K562 (cell line): ENCODE measurements at regions not wholly inside any gene's neighbourhood (a gene's known extent, or its start where the extent isn't known, plus 50 kb on each side); places are given as distances from the start of the nearest gene placed in this dataset.

Experiments used
- ATAC-seq: fragments of 200-7000 bp; cut with Tn5 transposase; 3 replicates; pipeline ENCODE4 v1.9.1; 2020; ENCODE audit warnings: moderate library complexity
- BruUV-seq: library from RNA; stranded (reverse); fragments of 400-500 nt; replicated peaks from 2 replicates; lab custom pipeline; 2021; lab: Mats Ljungman, UMichigan
- CTCF ChIA-PET: fragments of 300-600 bp; formaldehyde crosslinking; extraction: SDS; loops from one replicate; lab custom pipeline; 2021; ENCODE audit warnings: low intra/inter-chr PET ratio; lab: Yijun Ruan, JAX
- POLR2A ChIA-PET: fragments of 300-600, 350-650 bp; sonication (Branson Sonifier 250); formaldehyde crosslinking; extraction: SDS; loops from one replicate; lab custom pipeline; 2021; ENCODE audit warnings: antibody characterized with exemption, inconsistent platforms; lab: Yijun Ruan, JAX
- DNase-seq, 4 experiments: peaks; one replicate each; pipeline versions ENCODE4 v3.0.0 to v3.0.0-alpha.2; 2011 to 2018; ENCODE audit warnings: low spot score in 3 of 4, mixed read lengths in 3 of 4; ENCODE audit errors: extremely low read depth in 1 of 4
- FAIRE-seq: peaks from 2 replicates; lab custom pipeline; 2011; peaks lifted over from hg19 to GRCh38; lab: Jason Lieb, UNC
- H2AFZ ChIP-seq: 2 replicates; pipeline ENCODE4 v1.6.0; 2011; ENCODE audit warnings: low read depth, low read length, control low read depth, inconsistent platforms
- H3K27ac ChIP-seq: fragments of 200-600 bp; 3 replicates; pipeline ENCODE4 v1.8.0; 2011; ENCODE audit warnings: low read depth, mild to moderate bottlenecking, control low read depth, inconsistent platforms, low read length, moderate library complexity, mixed read lengths; ENCODE audit errors: extremely low read depth
- H3K27me3 ChIP-seq, 2 experiments: fragments of 300-600 bp in 1 of 2; 2 replicates in 1 of 2; 3 replicates in 1 of 2; pipeline versions ENCODE4 v1.6.0 to v1.8.0; 2011; ENCODE audit warnings: inconsistent platforms in 2 of 2, low read length in 2 of 2, mild to moderate bottlenecking in 1 of 2, mixed read lengths in 1 of 2, moderate library complexity in 1 of 2; ENCODE audit not compliant: control insufficient read depth in 2 of 2, insufficient read depth in 2 of 2
- H3K36me3 ChIP-seq: fragments of 300-600 bp; 3 replicates; pipeline ENCODE4 v1.8.0; 2011; ENCODE audit warnings: mild to moderate bottlenecking, low read length, inconsistent platforms; ENCODE audit not compliant: control insufficient read depth, insufficient read depth
- H3K4me1 ChIP-seq, 2 experiments: fragments of 200-600 bp in 1 of 2; replicated peaks in 1 of 2; 2 replicates in 1 of 2; 3 replicates in 1 of 2; pipeline versions ENCODE4 v1.5.1 to v1.8.0; 2011; ENCODE audit warnings: inconsistent platforms in 2 of 2, low read length in 2 of 2, mild to moderate bottlenecking in 1 of 2, mixed read lengths in 1 of 2, moderate library complexity in 1 of 2; ENCODE audit not compliant: control insufficient read depth in 2 of 2, insufficient read depth in 2 of 2
- H3K4me2 ChIP-seq: 2 replicates; pipeline ENCODE4 v1.6.1; 2011; ENCODE audit warnings: low read length, control low read depth, inconsistent platforms, mixed read lengths; ENCODE audit not compliant: insufficient read depth
- H3K4me3 ChIP-seq: fragments of 200-600 bp; sonication (generic), shearing (Covaris generic); 2 replicates; pipeline ENCODE4 v1.5.1; 2016; ENCODE audit warnings: control low read depth, inconsistent platforms
- H3K79me2 ChIP-seq: fragments of 200-600 bp; 3 replicates; pipeline ENCODE4 v1.8.0; 2011; ENCODE audit warnings: low read length, inconsistent platforms; ENCODE audit not compliant: control insufficient read depth, insufficient read depth
- H3K9ac ChIP-seq, 2 experiments: 2 replicates each; pipeline versions ENCODE4 v1.6.0 to v1.6.1; 2011; ENCODE audit warnings: low read depth in 2 of 2, low read length in 2 of 2, control low read depth in 1 of 2, inconsistent platforms in 1 of 2, mild to moderate bottlenecking in 1 of 2, mixed read lengths in 1 of 2; ENCODE audit not compliant: insufficient read depth in 1 of 2
- H3K9me1 ChIP-seq: one replicate; pipeline ENCODE4 v1.6.0; 2011; ENCODE audit warnings: inconsistent platforms, mild to moderate bottlenecking, low read length, moderate library complexity; ENCODE audit not compliant: control insufficient read depth, insufficient read depth
- H3K9me3 ChIP-seq: replicated peaks from 2 replicates; pipeline ENCODE4 v1.5.1; 2011; ENCODE audit warnings: low read depth, low read length, inconsistent platforms; ENCODE audit not compliant: control insufficient read depth, insufficient read depth
- H4K20me1 ChIP-seq: replicated peaks from 2 replicates; pipeline ENCODE4 v1.6.1; 2011; ENCODE audit warnings: low read length, inconsistent platforms, mixed read lengths; ENCODE audit not compliant: control insufficient read depth, insufficient read depth
- AFF4 ChIP-seq: sonication (generic); formaldehyde crosslinking; IDR thresholded peaks from 2 replicates; pipeline ENCODE4 v1.8.0; 2023; ENCODE audit warnings: mild to moderate bottlenecking, missing genetic modification reagents
- BCOR ChIP-seq: fragments of 450-650 bp; IDR thresholded peaks from 2 replicates; pipeline ENCODE4 v1.6.1; 2016
- BRD9 ChIP-seq: fragments of 450-650 bp; IDR thresholded peaks from 2 replicates; pipeline ENCODE4 v1.6.1; 2018; ENCODE audit warnings: low read depth; ENCODE audit not compliant: partially characterized antibody
- CREBBP ChIP-seq: IDR thresholded peaks from one replicate; pipeline ENCODE4 v1.6.1; 2012; ENCODE audit warnings: low read depth, mild to moderate bottlenecking, control low read depth, inconsistent platforms, low read length
- ETS1 ChIP-seq: conservative IDR thresholded peaks from 2 replicates; pipeline ENCODE4 v1.6.1; 2011; ENCODE audit warnings: low read depth, mild to moderate bottlenecking, low read length; ENCODE audit not compliant: control insufficient read depth
- FOXJ3 ChIP-seq: sonication (generic); formaldehyde crosslinking; IDR thresholded peaks from 2 replicates; pipeline ENCODE4 v1.4.0; 2020; ENCODE audit warnings: mild to moderate bottlenecking, missing genetic modification reagents
- HNRNPH1 ChIP-seq: fragments of 200-400 bp; formaldehyde crosslinking; optimal IDR thresholded peaks from 2 replicates; pipeline ENCODE3; 2017; ENCODE audit warnings: low read depth, mild to moderate bottlenecking, low read length, moderate library complexity
- IRF1 ChIP-seq: sonication (generic); formaldehyde crosslinking; IDR thresholded peaks from 2 replicates; pipeline ENCODE4 v1.8.0; 2022; ENCODE audit warnings: missing genetic modification reagents, mild to moderate bottlenecking, borderline replicate concordance
- MCM7 ChIP-seq, 2 experiments: fragments of 450-650 bp; IDR thresholded peaks; 2 replicates each; pipeline ENCODE4 v1.6.1; 2016 to 2018
- NCOA2 ChIP-seq, 2 experiments: fragments of 450-650 bp; IDR thresholded peaks; 2 replicates each; pipeline ENCODE4 v1.6.1; 2018; ENCODE audit warnings: mild to moderate bottlenecking in 2 of 2, moderate library complexity in 1 of 2; ENCODE audit not compliant: partially characterized antibody in 2 of 2
- NELFE ChIP-seq: IDR thresholded peaks from 2 replicates; pipeline ENCODE4 v1.6.1; 2011; ENCODE audit warnings: mild to moderate bottlenecking; ENCODE audit not compliant: insufficient read depth, insufficient read length
- PYGO2 ChIP-seq: fragments of 450-650 bp; IDR thresholded peaks from 2 replicates; pipeline ENCODE4 v1.6.1; 2016; ENCODE audit warnings: mild to moderate bottlenecking, missing genetic modification characterization, moderate library complexity, missing compliant biosample characterization
- SMAD3 ChIP-seq: fragments of 450-650 bp; formaldehyde crosslinking; conservative IDR thresholded peaks from 2 replicates; pipeline ENCODE4 v1.4.0; 2020; ENCODE audit warnings: mild to moderate bottlenecking
- SOX6 ChIP-seq: fragments of 450-650 bp; IDR thresholded peaks from 2 replicates; pipeline ENCODE4 v1.6.1; 2014; ENCODE audit warnings: mild to moderate bottlenecking
- ZFP36 ChIP-seq: fragments of 150-350 bp; IDR thresholded peaks from 2 replicates; pipeline ENCODE4 v1.6.1; 2018; ENCODE audit warnings: low read length, low read depth; ENCODE audit not compliant: partially characterized antibody
- ZNF146 ChIP-seq: IDR thresholded peaks from one replicate; pipeline ENCODE4 v1.6.1; 2018; ENCODE audit warnings: missing compliant biosample characterization; ENCODE audit not compliant: unreplicated experiment
- ZNF217 ChIP-seq: sonication (generic); formaldehyde crosslinking; IDR thresholded peaks from 2 replicates; pipeline ENCODE4 v1.8.0; 2022; ENCODE audit warnings: mild to moderate bottlenecking, missing genetic modification reagents
- ZNF354B ChIP-seq: fragments of 250-450 bp; sonication (Bioruptor Pico); IDR thresholded peaks from 2 replicates; pipeline ENCODE4 v1.4.0; 2020
- WGBS: fragments of 100-300 bp; shearing (Covaris generic); methylation state at CpG from one replicate; pipeline ENCODE4 v1.1.6; 2016; ENCODE audit warnings: low coverage, mixed read lengths; ENCODE audit not compliant: insufficient coverage; ENCODE audit errors: missing lambda C conversion rate; 5-methylcytosine and 5-hydroxymethylcytosine counted together
- in situ Hi-C: fragments of 300-500 bp; cut with MboI; formaldehyde crosslinking; loops from 4 replicates; pipeline ENCODE4 v1.15.0; 2018; ENCODE audit warnings: inconsistent platforms, mixed read lengths
- intact Hi-C: fragments of 100-400 bp; cut with micrococcal nuclease; formaldehyde crosslinking; loops from 2 replicates; pipeline ENCODE4 v1.14.2; 2022

GRCh38 chr7:137094-137891 lies 55.1 kb upstream of the FAM20C start:
- no peak for FAIRE-seq
- TF ChIP-seq ZFP36: no peak
- no peak for TF ChIP-seq AFF4
- no peak for TF ChIP-seq IRF1 (CRISPR knock-in tag)
- TF ChIP-seq BRD9: no peak
- no peak for TF ChIP-seq ETS1
- no peak for TF ChIP-seq ZNF354B
- no peak for TF ChIP-seq FOXJ3 (CRISPR knock-in tag)
- TF ChIP-seq NCOA2 (IDR thresholded peaks at IDR 0.05; ENCODE audit: partially characterized antibody in 2 of 2): no peak
- no peak for TF ChIP-seq MCM7 (IDR thresholded peaks at IDR 0.05)
- TF ChIP-seq ZNF146 (CRISPR knock-in tag): no peak
- TF ChIP-seq CREBBP: no peak
- no peak for TF ChIP-seq BCOR
- TF ChIP-seq SMAD3 (CRISPR knock-in tag): no peak
- TF ChIP-seq PYGO2: no peak
- no peak for TF ChIP-seq ZNF217
- TF ChIP-seq NELFE: no peak
- TF ChIP-seq SOX6: no peak
- TF ChIP-seq HNRNPH1: no peak

More at GRCh38 chr7:137094-137891, 55.1 kb upstream of the FAM20C start:
- no peak overlapping the region for H3K9ac ChIP-seq
- no peak overlapping the region for H2AFZ ChIP-seq
- no peak overlapping the region for H3K4me3 ChIP-seq
- CTCF ChIA-PET: no interaction called here
- H3K9me1 ChIP-seq: peaks cover 3% of the 10 kb centered on the region
- H3K79me2 ChIP-seq: no peaks in the 10 kb centered on the region
- H3K4me2 ChIP-seq: no peak overlapping the region
- H3K9me3 ChIP-seq: no peaks in the 10 kb centered on the region
- intact Hi-C loops: no loop called here
- BruUV-seq: no TSS peak
- POLR2A ChIA-PET: interaction anchor here (0.7 to 1.0 kb wide), 2 partner anchors 11 to 59 kb away, joined by 4 to 5 read pairs; no protein-coding TSS in a partner anchor
- 3% methylated on average over 14 of the region's 14 CpGs for WGBS
- peaks cover 0 to 8% of the 10 kb centered on the region in 2 experiments; a peak in 2 of 5 replicates for H3K4me1 ChIP-seq
- H4K20me1 ChIP-seq: peaks cover 9% of the 10 kb centered on the region
- H3K36me3 ChIP-seq: no peaks in the 10 kb centered on the region
- H3K27ac ChIP-seq: no peak overlapping the region
- ATAC-seq (no peak), DNase-seq (no peak)
- in situ Hi-C loops: no loop called here
- peaks cover 57 to 81% of the 10 kb centered on the region in 2 experiments for H3K27me3 ChIP-seq
